ENCODE measurements at regions not wholly inside any gene's neighbourhood (a gene's known extent, or its start where the extent isn't known, plus 50 kb on each side); places are given as distances from the start of the nearest gene placed in this dataset.

GRCh38 chr6:138685257-138685656 is 88.3 kb upstream of the CCDC28A start:
- Histone ChIP-seq H3K4me3 (ENCODE audit: low read depth, low read length) (no peak overlapping the region), H3K27ac (no peak overlapping the region), H3K4me1 (no peaks in the 10 kb centered on the region), H3K9ac (no peak overlapping the region), H2AFZ (no peak overlapping the region), H3K27me3 (ENCODE audit: control insufficient read depth, insufficient read depth, low read length) (no peaks in the 10 kb centered on the region), H3K9me3 (ENCODE audit: control insufficient read depth, low read length) (no peaks in the 10 kb centered on the region), H3K36me3 (ENCODE audit: control insufficient read depth, insufficient read depth, low read length) (no peaks in the 10 kb centered on the region), H3K4me2 (ENCODE audit: low read length) (no peak overlapping the region), H3K79me2 (no peaks in the 10 kb centered on the region)
- TF ChIP-seq, protein P1, sequence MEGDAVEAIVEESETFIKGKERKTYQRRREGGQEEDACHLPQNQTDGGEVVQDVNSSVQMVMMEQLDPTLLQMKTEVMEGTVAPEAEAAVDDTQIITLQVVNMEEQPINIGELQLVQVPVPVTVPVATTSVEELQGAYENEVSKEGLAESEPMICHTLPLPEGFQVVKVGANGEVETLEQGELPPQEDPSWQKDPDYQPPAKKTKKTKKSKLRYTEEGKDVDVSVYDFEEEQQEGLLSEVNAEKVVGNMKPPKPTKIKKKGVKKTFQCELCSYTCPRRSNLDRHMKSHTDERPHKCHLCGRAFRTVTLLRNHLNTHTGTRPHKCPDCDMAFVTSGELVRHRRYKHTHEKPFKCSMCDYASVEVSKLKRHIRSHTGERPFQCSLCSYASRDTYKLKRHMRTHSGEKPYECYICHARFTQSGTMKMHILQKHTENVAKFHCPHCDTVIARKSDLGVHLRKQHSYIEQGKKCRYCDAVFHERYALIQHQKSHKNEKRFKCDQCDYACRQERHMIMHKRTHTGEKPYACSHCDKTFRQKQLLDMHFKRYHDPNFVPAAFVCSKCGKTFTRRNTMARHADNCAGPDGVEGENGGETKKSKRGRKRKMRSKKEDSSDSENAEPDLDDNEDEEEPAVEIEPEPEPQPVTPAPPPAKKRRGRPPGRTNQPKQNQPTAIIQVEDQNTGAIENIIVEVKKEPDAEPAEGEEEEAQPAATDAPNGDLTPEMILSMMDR (IDR thresholded peaks at IDR 0.05), result no peak

DNA sequence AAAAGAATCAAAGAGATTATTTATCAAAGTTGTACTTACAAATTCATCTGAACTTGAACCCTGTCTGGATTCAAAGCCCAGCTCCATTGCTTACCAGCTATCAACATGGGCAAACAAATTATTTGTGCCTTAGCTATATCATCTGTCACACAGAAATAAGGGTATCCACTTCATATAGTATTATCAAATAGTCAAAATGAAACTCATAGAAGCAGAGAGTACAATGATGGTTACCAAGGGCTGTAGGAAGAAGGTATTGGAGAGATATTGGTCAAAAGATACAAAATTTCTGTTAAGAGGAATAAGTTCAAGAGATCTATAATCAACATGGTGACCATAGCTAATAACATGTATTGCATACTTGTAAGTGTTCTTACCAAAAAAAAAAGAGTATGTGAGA is 87.8 kb upstream of the CCDC28A start:
- no peaks in the 10 kb centered on the region for H3K36me3 ChIP-seq (ENCODE audit: control insufficient read depth, insufficient read depth, low read length)
- no peaks in the 10 kb centered on the region for H3K4me1 ChIP-seq
- H3K79me2 ChIP-seq, result no peaks in the 10 kb centered on the region
- H3K4me3 ChIP-seq (ENCODE audit: low read depth, low read length), result no peak overlapping the region
- no peak overlapping the region for H3K27ac ChIP-seq
- no peaks in the 10 kb centered on the region for H3K9me3 ChIP-seq (ENCODE audit: control insufficient read depth, low read length)
- TF ChIP-seq, protein P1 (IDR thresholded peaks at IDR 0.05), result no peak
- no peak overlapping the region for H3K9ac ChIP-seq
- no peaks in the 10 kb centered on the region for H3K27me3 ChIP-seq (ENCODE audit: control insufficient read depth, insufficient read depth, low read length)
- no peak overlapping the region for H3K4me2 ChIP-seq (ENCODE audit: low read length)
- H2AFZ ChIP-seq, result no peak overlapping the region

GRCh38 chr6:138688580-138688979 is 85.0 kb upstream of the CCDC28A start:
- Histone ChIP-seq H3K4me1 (no peaks in the 10 kb centered on the region), H3K27me3 (ENCODE audit: control insufficient read depth, insufficient read depth, low read length) (no peaks in the 10 kb centered on the region), H2AFZ (no peak overlapping the region)

GRCh38 chr6:138689849-138690248 is 83.7 kb upstream of the CCDC28A start:
- Histone ChIP-seq H3K27ac (no peak overlapping the region), H3K4me3 (ENCODE audit: low read depth, low read length) (no peak overlapping the region), H3K79me2 (no peaks in the 10 kb centered on the region), H3K4me2 (ENCODE audit: low read length) (no peak overlapping the region), H2AFZ (no peak overlapping the region), H3K9me3 (ENCODE audit: control insufficient read depth, low read length) (no peaks in the 10 kb centered on the region), H3K4me1 (no peaks in the 10 kb centered on the region), H3K36me3 (ENCODE audit: control insufficient read depth, insufficient read depth, low read length) (no peaks in the 10 kb centered on the region), H3K9ac (no peak overlapping the region), H3K27me3 (ENCODE audit: control insufficient read depth, insufficient read depth, low read length) (no peaks in the 10 kb centered on the region)
- TF ChIP-seq, protein P1 (IDR thresholded peaks at IDR 0.05), result no peak

More at GRCh38 chr6:138688580-138688979, 85.0 kb upstream of the CCDC28A start:
- Histone ChIP-seq H3K27ac (no peak overlapping the region), H3K79me2 (no peaks in the 10 kb centered on the region), H3K9me3 (ENCODE audit: control insufficient read depth, low read length) (no peaks in the 10 kb centered on the region), H3K4me3 (ENCODE audit: low read depth, low read length) (no peak overlapping the region), H3K9ac (no peak overlapping the region), H3K36me3 (ENCODE audit: control insufficient read depth, insufficient read depth, low read length) (no peaks in the 10 kb centered on the region), H3K4me2 (ENCODE audit: low read length) (no peak overlapping the region)
- TF ChIP-seq, protein P1 (IDR thresholded peaks at IDR 0.05), result no peak

- H2AFZ ChIP-seq, result peak overlapping the region; percentile 94
- H3K9ac ChIP-seq, result no peak overlapping the region
- TF ChIP-seq, protein P1 (IDR thresholded peaks at IDR 0.05), result no peak
- no peak overlapping the region for H3K4me2 ChIP-seq (ENCODE audit: low read length)
- no peaks in the 10 kb centered on the region for H3K27me3 ChIP-seq (ENCODE audit: control insufficient read depth, insufficient read depth, low read length)
- H3K4me1 ChIP-seq, result no peaks in the 10 kb centered on the region
- H3K36me3 ChIP-seq (ENCODE audit: control insufficient read depth, insufficient read depth, low read length), result no peaks in the 10 kb centered on the region
- H3K79me2 ChIP-seq, result no peaks in the 10 kb centered on the region
- no peak overlapping the region for H3K27ac ChIP-seq
- H3K9me3 ChIP-seq (ENCODE audit: control insufficient read depth, low read length), result no peaks in the 10 kb centered on the region
- H3K4me3 ChIP-seq (ENCODE audit: low read depth, low read length), result no peak overlapping the region
These were observed 82.5 kb upstream of the CCDC28A start for GRCh38 chr6:138690975-138691594.

Data from parathyroid adenoma (tissue), 2 donors.